NCI-H345 treated with DMSO at 0.1 percent for 48 hours (cell line): ENCODE measurements at regions not wholly inside any gene's neighbourhood (a gene's known extent, or its start where the extent isn't known, plus 50 kb on each side); places are given as distances from the start of the nearest gene placed in this dataset.
A peak's percentile ranks its signal among the peaks of the same experiment; 100 is the strongest.

Experiments used
- DNase-seq: peaks from one replicate; lab custom pipeline; 2025; ENCODE audit not compliant: unreplicated experiment; lab: John Stamatoyannopoulos, UW

- no peak for DNase-seq
Observed at GRCh38 chr15:35657679-35658311, 111.8 kb upstream of the DPH6 start.

GRCh38 chr15:35663956-35664355 is 118.0 kb upstream of the DPH6 start:
- no peak for DNase-seq

GRCh38 chr15:35665896-35666536 is 120.1 kb upstream of the DPH6 start:
- no peak for DNase-seq

- DNase-seq, result no peak
Observed at GRCh38 chr15:35667908-35668307, 121.9 kb upstream of the DPH6 start.

- DNase-seq, result no peak
Observed at GRCh38 chr15:35669021-35669420, 123.1 kb upstream of the DPH6 start.

GRCh38 chr15:35669432-35670045 is 123.6 kb upstream of the DPH6 start:
- DNase-seq, result no peak

- no peak for DNase-seq
Observed at GRCh38 chr15:35671197-35671596, 125.2 kb upstream of the DPH6 start.

- no peak for DNase-seq
Observed at GRCh38 chr15:35671981-35672380, 126.0 kb upstream of the DPH6 start.

GRCh38 chr15:35673093-35673684 is 127.2 kb upstream of the DPH6 start:
- DNase-seq, result no peak

- DNase-seq, result peak; percentile 9
Observed at GRCh38 chr15:35674873-35675781, 129.2 kb upstream of the DPH6 start.

- DNase-seq, result no peak
Observed at GRCh38 chr15:35678774-35679173, 132.8 kb upstream of the DPH6 start.

GRCh38 chr15:35679186-35679585 is 133.2 kb upstream of the DPH6 start:
- DNase-seq, result no peak

- DNase-seq, result no peak
Observed at GRCh38 chr15:35680951-35681350, 135.0 kb upstream of the DPH6 start.

GRCh38 chr15:35686347-35686746 is 140.4 kb upstream of the DPH6 start:
- no peak for DNase-seq

GRCh38 chr15:35689266-35689665 is 143.3 kb upstream of the DPH6 start:
- DNase-seq, result no peak

GRCh38 chr15:35690089-35690488 is 144.1 kb upstream of the DPH6 start:
- DNase-seq, result no peak

- DNase-seq, result no peak
Observed at GRCh38 chr15:35690698-35691116, 144.7 kb upstream of the DPH6 start.

- DNase-seq, result no peak
Observed at GRCh38 chr15:35691173-35691761, 145.3 kb upstream of the DPH6 start.

GRCh38 chr15:35691891-35692867 is 146.2 kb upstream of the DPH6 start:
- no peak for DNase-seq

- no peak for DNase-seq
Observed at GRCh38 chr15:35693286-35693685, 147.3 kb upstream of the DPH6 start.
